Body of pancreas (tissue), 4 donors: ENCODE measurements at regions not wholly inside any gene's neighbourhood (a gene's known extent, or its start where the extent isn't known, plus 50 kb on each side); places are given as distances from the start of the nearest gene placed in this dataset.

Experiments
- ATAC-seq: fragments of 150-250 bp; one replicate; pipeline ENCODE4 v1.9.1; 2016
- DNase-seq, 4 donors: peaks; one replicate each; pipeline ENCODE4 v3.0.0-alpha.2; 2019
- H3K27ac ChIP-seq, 4 donors: fragments of 200-600 bp; sonication (generic); 1 replicate in 3 of 4; 2 replicates in 1 of 4; pipeline versions ENCODE4 v1.5.1 to v1.6.1; 2016 to 2019; ENCODE audit warnings: mild to moderate bottlenecking in 1 of 4, mixed read lengths in 1 of 4, moderate library complexity in 1 of 4
- H3K27me3 ChIP-seq, 2 donors: fragments of 200-600 bp; sonication (generic); one replicate each; pipeline ENCODE4 v1.6.0; 2016; ENCODE audit warnings: mild to moderate bottlenecking in 1 of 2
- H3K36me3 ChIP-seq, 2 donors: fragments of 200-600 bp; sonication (generic); replicated peaks in 1 of 2; 2 replicates each; pipeline ENCODE4 v1.5.1; 2016; ENCODE audit warnings: low read depth in 2 of 2; ENCODE audit not compliant: insufficient read depth in 1 of 2
- H3K4me1 ChIP-seq: fragments of 200-600 bp; sonication (generic); one replicate; pipeline ENCODE4 v1.6.0; 2016
- H3K4me3 ChIP-seq, 2 donors: fragments of 200-600 bp; sonication (generic); 1 replicate in 1 of 2; 2 replicates in 1 of 2; pipeline ENCODE4 v1.5.1; 2016 to 2019
- H3K9me3 ChIP-seq, 3 donors: fragments of 200-600 bp; sonication (generic); 1 replicate in 2 of 3; 2 replicates in 1 of 3; pipeline ENCODE4 v1.5.1; 2016
- POLR2A ChIP-seq, 3 donors: fragments of 450-650 bp; IDR thresholded peaks; one replicate each; pipeline ENCODE4 v1.6.1; 2016; ENCODE audit warnings: antibody characterized with exemption in 3 of 3, mild to moderate bottlenecking in 2 of 3
- WGBS, 2 donors: methylation state at CpG; one replicate each; pipeline ENCODE4 v1.1.5; 2017; 5-methylcytosine and 5-hydroxymethylcytosine counted together
- intact Hi-C: fragments of 100-400 bp; cut with DNase I; formaldehyde crosslinking; loops from one replicate; pipeline ENCODE4 v1.15.1; 2023
- TF ChIP-seq, protein P1 (sequence below), 7 experiments: fragments of 450-650 bp in 4 of 7; fragments of 200-600 bp in 3 of 7; sonication (generic) in 3 of 7; IDR thresholded peaks; one replicate each; pipeline ENCODE4 v1.5.1; 2016 to 2019; ENCODE audit warnings: antibody characterized with exemption in 7 of 7

- Histone ChIP-seq H3K36me3 (no peaks in the 10 kb centered on the region), H3K4me3 (no peak overlapping the region), H3K4me1 (no peaks in the 10 kb centered on the region), H3K27ac (no peak overlapping the region), H3K27me3 (no peaks in the 10 kb centered on the region), H3K9me3 (no peaks in the 10 kb centered on the region)
- ATAC-seq, result no peak
- WGBS, 2 donors, result 54 to 74% methylated on average over 2 of the region's 2 CpGs
- no peak for DNase-seq
- no peak for TF ChIP-seq POLR2A (IDR thresholded peaks at IDR 0.05)
- TF ChIP-seq, protein P1, sequence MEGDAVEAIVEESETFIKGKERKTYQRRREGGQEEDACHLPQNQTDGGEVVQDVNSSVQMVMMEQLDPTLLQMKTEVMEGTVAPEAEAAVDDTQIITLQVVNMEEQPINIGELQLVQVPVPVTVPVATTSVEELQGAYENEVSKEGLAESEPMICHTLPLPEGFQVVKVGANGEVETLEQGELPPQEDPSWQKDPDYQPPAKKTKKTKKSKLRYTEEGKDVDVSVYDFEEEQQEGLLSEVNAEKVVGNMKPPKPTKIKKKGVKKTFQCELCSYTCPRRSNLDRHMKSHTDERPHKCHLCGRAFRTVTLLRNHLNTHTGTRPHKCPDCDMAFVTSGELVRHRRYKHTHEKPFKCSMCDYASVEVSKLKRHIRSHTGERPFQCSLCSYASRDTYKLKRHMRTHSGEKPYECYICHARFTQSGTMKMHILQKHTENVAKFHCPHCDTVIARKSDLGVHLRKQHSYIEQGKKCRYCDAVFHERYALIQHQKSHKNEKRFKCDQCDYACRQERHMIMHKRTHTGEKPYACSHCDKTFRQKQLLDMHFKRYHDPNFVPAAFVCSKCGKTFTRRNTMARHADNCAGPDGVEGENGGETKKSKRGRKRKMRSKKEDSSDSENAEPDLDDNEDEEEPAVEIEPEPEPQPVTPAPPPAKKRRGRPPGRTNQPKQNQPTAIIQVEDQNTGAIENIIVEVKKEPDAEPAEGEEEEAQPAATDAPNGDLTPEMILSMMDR (IDR thresholded peaks at IDR 0.05), result no peak
- intact Hi-C loops, result no loop called here
Observed at GRCh38 chr6:154602708-154603107, 92.2 kb upstream of the CNKSR3 start.

DNA sequence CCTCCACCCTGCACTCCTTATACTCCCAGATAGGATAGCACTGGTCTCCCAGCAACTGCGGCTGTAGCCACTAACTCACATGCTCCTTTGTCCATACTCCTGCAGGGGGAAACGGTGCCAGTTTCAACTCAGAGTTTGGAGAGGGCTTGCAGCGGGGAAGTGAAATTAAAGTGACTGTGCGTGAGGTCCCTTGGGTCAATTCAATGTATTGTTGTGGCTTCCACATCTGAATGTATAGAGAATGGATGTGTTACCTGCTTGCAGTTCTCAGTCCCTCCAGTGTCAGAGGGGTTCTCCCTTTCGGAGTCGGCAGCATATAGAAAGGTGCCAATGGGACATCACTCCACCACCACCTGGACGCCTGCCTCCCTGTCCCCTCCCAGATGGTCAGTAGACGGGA lies 93.6 kb upstream of the CNKSR3 start:
- H3K27ac ChIP-seq, result no peak overlapping the region
- no peaks in the 10 kb centered on the region for H3K4me1 ChIP-seq
- H3K27me3 ChIP-seq, result no peaks in the 10 kb centered on the region
- no peaks in the 10 kb centered on the region for H3K9me3 ChIP-seq
- TF ChIP-seq, protein P1 (IDR thresholded peaks at IDR 0.05), result no peak
- no peak for TF ChIP-seq POLR2A (IDR thresholded peaks at IDR 0.05)
- no peak overlapping the region for H3K4me3 ChIP-seq
- ATAC-seq (no peak), DNase-seq (no peak)
- no peaks in the 10 kb centered on the region for H3K36me3 ChIP-seq
- 78 to 85% methylated on average over 8 of the region's 8 CpGs for WGBS, 2 donors
- intact Hi-C loops, result no loop called here

- 84 to 89% methylated on average over 8 of the region's 8 CpGs for WGBS, 2 donors
- intact Hi-C loops, result no loop called here
Observed at GRCh38 chr6:154605178-154605881, 94.8 kb upstream of the CNKSR3 start.

DNA sequence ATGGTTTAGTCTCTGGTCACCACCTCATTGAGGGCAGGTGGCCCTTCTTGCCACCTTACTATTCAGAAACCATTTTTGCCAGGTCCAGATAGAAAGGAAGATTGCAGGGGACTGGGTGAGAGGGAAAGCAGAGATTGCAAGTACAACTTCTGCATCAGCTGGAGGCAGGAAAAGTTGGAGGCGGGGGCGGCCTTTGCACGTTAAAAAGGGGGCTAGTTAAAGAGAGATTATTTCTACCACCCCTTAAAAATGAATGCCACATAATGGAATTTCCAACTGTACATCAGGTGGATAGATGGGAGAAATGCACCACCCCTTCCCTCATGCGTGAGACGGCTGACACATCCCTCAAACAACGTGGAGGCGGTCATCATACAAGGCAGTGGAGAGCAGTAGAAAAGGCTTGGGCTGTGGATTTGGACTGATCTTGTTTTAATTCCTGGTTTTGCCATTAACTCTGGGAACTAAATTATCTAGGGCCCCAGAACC lies 95.4 kb upstream of the CNKSR3 start:
- TF ChIP-seq POLR2A (IDR thresholded peaks at IDR 0.05), result no peak
- TF ChIP-seq, protein P1 (IDR thresholded peaks at IDR 0.05), result no peak
- no peak overlapping the region for H3K4me3 ChIP-seq
- no peak for ATAC-seq
- H3K27ac ChIP-seq, result no peak overlapping the region
- H3K9me3 ChIP-seq, result no peaks in the 10 kb centered on the region
- WGBS, 2 donors, result 85 to 91% methylated on average over 7 of the region's 7 CpGs
- H3K27me3 ChIP-seq, result no peaks in the 10 kb centered on the region
- no peak for DNase-seq
- no peaks in the 10 kb centered on the region for H3K4me1 ChIP-seq
- H3K36me3 ChIP-seq, result no peaks in the 10 kb centered on the region
- intact Hi-C loops, result no loop called here

More at GRCh38 chr6:154605178-154605881, 94.8 kb upstream of the CNKSR3 start:
- DNase-seq (no peak), ATAC-seq (no peak)
- TF ChIP-seq, protein P1 (IDR thresholded peaks at IDR 0.05), result no peak
- no peak for TF ChIP-seq POLR2A (IDR thresholded peaks at IDR 0.05)
- Histone ChIP-seq H3K27me3 (no peaks in the 10 kb centered on the region), H3K9me3 (no peaks in the 10 kb centered on the region), H3K4me1 (no peaks in the 10 kb centered on the region), H3K4me3 (no peak overlapping the region), H3K27ac (no peak overlapping the region), H3K36me3 (no peaks in the 10 kb centered on the region)

DNA sequence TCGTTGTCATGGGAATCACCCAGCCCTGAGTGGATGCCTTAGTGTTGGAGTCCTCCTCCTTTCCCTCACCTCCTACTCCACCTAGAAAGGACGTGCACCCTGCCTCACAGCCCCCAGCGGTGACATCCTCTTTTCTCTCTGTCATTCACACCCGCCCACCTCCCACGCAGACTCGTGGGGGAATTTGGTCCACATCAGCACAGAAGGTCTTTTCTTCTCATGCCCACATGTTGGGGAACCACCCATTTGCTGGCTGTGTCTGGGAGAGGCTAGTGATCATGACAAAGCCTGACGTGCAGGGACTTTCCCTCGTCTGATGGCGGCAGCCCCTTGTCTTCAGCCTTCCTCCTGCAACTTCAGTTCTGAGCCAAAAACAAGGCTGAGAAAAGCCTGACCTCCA lies 96.0 kb upstream of the CNKSR3 start:
- intact Hi-C loops, result no loop called here
- Histone ChIP-seq H3K27ac (no peak overlapping the region), H3K9me3 (no peaks in the 10 kb centered on the region), H3K4me1 (no peaks in the 10 kb centered on the region), H3K27me3 (no peaks in the 10 kb centered on the region), H3K36me3 (no peaks in the 10 kb centered on the region), H3K4me3 (no peak overlapping the region)
- no peak for ATAC-seq
- WGBS, 2 donors, result 77 to 86% methylated on average over 9 of the region's 9 CpGs
- no peak for TF ChIP-seq POLR2A (IDR thresholded peaks at IDR 0.05)
- TF ChIP-seq, protein P1 (IDR thresholded peaks at IDR 0.05), result no peak
- no peak for DNase-seq
